ENCODE measurements at regions not wholly inside any gene's neighbourhood (a gene's known extent, or its start where the extent isn't known, plus 50 kb on each side); places are given as distances from the start of the nearest gene placed in this dataset.

GRCh38 chr2:180559038-180559437 is 421.4 kb upstream of the UBE2E3 start:
- TF ChIP-seq GATA2 (IDR thresholded peaks at IDR 0.05; ENCODE audit: low read depth, low read length) (no peak), GATA3 (IDR thresholded peaks at IDR 0.05; ENCODE audit: low read depth, low read length) (no peak)
